MM.1S (cell line): ENCODE measurements at regions not wholly inside any gene's neighbourhood (a gene's known extent, or its start where the extent isn't known, plus 50 kb on each side); places are given as distances from the start of the nearest gene placed in this dataset.

ENCODE experiments used
- EZH2 ChIP-seq: fragments of 300-600 bp; sonication (generic); optimal IDR thresholded peaks from 2 replicates; pipeline ENCODE3; 2017; ENCODE audit warnings: low read depth, mild to moderate bottlenecking, antibody characterized with exemption, low read length, mixed read lengths
- EZH2phosphoT487 ChIP-seq: fragments of 300-600 bp; sonication (generic); IDR thresholded peaks from 2 replicates; pipeline ENCODE4 v1.6.1; 2018; ENCODE audit warnings: antibody characterized with exemption, low read length
- TF ChIP-seq, protein P1 (sequence below): fragments of 300-600 bp; sonication (generic); IDR thresholded peaks from 2 replicates; pipeline ENCODE4 v1.5.1; 2016; ENCODE audit warnings: antibody characterized with exemption, low read length, mixed read lengths

DNA sequence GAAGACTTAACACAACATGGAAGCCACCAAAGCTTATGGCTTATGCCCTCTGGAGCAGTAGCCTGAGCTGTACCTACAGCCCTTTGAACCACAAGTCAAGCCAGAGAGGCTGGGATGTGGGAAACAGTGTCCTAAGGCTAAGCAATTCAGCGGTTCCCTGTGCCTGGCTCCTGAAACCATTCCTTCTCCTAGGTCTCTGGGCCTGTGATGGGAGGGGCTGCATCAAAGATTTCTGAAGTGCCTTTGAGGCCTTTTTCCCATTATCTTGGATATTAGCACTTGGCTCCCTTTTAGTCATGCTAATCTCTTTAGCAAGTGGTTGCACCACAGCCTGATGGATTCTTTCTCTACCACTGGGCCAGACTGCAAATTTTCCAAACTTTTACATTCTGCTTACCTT is 140.5 kb upstream of the NUDT10 start:
- TF ChIP-seq, protein P1, sequence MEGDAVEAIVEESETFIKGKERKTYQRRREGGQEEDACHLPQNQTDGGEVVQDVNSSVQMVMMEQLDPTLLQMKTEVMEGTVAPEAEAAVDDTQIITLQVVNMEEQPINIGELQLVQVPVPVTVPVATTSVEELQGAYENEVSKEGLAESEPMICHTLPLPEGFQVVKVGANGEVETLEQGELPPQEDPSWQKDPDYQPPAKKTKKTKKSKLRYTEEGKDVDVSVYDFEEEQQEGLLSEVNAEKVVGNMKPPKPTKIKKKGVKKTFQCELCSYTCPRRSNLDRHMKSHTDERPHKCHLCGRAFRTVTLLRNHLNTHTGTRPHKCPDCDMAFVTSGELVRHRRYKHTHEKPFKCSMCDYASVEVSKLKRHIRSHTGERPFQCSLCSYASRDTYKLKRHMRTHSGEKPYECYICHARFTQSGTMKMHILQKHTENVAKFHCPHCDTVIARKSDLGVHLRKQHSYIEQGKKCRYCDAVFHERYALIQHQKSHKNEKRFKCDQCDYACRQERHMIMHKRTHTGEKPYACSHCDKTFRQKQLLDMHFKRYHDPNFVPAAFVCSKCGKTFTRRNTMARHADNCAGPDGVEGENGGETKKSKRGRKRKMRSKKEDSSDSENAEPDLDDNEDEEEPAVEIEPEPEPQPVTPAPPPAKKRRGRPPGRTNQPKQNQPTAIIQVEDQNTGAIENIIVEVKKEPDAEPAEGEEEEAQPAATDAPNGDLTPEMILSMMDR: no peak
- no peak for TF ChIP-seq EZH2
- no peak for TF ChIP-seq EZH2phosphoT487
